ENCODE measurements at regions not wholly inside any gene's neighbourhood (a gene's known extent, or its start where the extent isn't known, plus 50 kb on each side); places are given as distances from the start of the nearest gene placed in this dataset.

GRCh38 chr10:60444494-60445064 is 54.9 kb upstream of the ANK3 start:
- TF ChIP-seq, protein P1, sequence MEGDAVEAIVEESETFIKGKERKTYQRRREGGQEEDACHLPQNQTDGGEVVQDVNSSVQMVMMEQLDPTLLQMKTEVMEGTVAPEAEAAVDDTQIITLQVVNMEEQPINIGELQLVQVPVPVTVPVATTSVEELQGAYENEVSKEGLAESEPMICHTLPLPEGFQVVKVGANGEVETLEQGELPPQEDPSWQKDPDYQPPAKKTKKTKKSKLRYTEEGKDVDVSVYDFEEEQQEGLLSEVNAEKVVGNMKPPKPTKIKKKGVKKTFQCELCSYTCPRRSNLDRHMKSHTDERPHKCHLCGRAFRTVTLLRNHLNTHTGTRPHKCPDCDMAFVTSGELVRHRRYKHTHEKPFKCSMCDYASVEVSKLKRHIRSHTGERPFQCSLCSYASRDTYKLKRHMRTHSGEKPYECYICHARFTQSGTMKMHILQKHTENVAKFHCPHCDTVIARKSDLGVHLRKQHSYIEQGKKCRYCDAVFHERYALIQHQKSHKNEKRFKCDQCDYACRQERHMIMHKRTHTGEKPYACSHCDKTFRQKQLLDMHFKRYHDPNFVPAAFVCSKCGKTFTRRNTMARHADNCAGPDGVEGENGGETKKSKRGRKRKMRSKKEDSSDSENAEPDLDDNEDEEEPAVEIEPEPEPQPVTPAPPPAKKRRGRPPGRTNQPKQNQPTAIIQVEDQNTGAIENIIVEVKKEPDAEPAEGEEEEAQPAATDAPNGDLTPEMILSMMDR (conservative IDR thresholded peaks at IDR 0.05) = peak; percentile 82
- TF ChIP-seq EZH2 (IDR thresholded peaks at IDR 0.05; ENCODE audit: low read depth) = no peak

All from PC-9 (cell line).